Suppressor macrophage treated with lipopolysaccharide for 1 hour (primary cell): ENCODE measurements at regions not wholly inside any gene's neighbourhood (a gene's known extent, or its start where the extent isn't known, plus 50 kb on each side); places are given as distances from the start of the nearest gene placed in this dataset.
A peak's percentile ranks its signal among the peaks of the same experiment; 100 is the strongest.
"Not testable (repeated sequence)": the region's sequence is repeated elsewhere in the genome, so short reads cannot be mapped to it uniquely, and the experiment has no call there.

Source experiments
- DNase-seq, 3 donors: peaks; one replicate each; pipeline ENCODE4 v3.0.0-alpha.2; 2020 to 2022

DNA sequence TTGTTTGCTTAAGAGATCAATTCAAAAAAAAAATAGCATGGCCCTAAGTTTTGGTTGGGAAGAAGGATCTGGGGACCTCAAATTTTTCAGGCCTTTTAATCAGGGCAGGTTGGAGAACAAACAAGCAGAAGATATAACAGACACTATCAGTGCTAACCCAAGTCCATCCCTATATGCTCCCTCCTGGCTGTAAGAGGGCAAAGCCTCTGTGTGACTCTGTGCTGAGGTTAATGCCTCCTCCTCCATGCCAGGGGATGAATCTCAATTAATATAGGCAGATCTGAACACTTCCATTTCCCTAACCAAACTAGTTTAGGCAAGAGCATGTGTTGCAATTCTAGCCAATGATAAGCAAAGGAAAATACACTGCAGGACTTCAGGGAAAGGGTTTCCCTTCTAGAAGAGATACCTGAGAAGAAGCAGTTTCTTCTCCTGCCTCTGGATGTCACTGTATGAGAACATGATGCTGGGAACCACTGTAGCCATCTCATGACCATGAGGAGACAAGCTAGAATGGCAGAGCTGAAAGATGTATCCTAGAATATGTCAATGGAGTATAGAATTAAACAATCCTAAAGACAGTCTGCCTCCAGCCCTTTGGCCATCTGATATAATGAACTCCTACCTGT is 76.0 kb downstream of the CHD9NB start:
- peak; percentile 12 to 23 (median 22) for DNase-seq

DNA sequence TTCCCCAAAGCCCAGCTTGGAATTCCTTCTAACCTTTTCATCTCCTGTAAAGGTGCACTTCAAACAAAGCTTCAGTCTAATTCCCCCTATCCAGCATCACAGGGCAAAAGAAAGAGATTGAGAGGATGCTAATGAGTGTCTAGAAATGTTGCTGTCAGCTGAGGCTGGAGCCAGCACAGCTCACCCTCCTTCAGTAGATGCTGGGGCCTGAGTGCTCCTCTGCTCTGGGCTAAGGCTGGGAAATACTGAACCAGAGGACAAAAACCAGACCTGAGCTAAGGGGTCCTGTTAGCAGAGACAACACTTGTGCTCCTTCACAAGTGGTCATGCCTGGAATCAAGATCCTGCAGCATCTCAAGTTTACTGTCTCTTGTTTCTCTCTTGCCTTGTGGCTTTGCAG is 85.0 kb downstream of the CHD9NB start:
- no peak for DNase-seq

DNA sequence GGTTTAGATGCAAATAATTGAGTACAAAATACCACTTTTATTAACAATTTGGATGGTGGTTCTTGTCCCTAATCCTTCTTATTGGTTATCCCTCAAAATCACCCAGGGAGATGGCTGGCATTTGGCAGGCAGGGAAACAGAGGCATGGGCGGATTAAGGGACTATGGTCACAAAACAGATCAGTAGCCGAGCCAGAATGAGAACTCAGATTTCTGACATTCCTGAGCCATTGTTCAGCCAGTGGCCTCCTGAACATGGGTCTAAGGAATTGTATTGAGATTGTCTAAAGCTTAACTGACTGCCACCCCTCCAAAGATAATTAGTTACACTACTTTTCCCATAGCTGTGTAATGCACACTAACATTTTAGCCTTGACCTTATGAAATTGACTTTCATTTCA is 88.4 kb downstream of the CHD9NB start:
- DNase-seq, result no peak

DNA sequence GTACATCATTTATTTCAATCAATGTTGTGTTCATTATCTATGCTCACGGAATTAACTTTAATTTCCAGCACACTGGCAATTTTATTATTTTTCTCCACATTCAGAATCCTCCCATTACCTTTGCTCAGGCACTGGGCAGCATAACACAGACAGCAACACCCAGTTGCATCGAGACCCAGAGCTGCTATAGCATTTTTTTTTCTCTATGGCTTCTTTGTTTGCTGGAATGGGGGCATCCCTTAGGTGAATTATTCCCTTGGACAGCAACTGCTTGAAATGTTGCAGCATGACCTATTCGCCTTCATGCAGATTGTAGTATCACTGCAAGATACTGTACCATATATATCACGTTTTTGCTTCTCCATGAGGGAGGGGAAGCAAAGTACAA is 88.8 kb downstream of the CHD9NB start:
- DNase-seq, result no peak

DNA sequence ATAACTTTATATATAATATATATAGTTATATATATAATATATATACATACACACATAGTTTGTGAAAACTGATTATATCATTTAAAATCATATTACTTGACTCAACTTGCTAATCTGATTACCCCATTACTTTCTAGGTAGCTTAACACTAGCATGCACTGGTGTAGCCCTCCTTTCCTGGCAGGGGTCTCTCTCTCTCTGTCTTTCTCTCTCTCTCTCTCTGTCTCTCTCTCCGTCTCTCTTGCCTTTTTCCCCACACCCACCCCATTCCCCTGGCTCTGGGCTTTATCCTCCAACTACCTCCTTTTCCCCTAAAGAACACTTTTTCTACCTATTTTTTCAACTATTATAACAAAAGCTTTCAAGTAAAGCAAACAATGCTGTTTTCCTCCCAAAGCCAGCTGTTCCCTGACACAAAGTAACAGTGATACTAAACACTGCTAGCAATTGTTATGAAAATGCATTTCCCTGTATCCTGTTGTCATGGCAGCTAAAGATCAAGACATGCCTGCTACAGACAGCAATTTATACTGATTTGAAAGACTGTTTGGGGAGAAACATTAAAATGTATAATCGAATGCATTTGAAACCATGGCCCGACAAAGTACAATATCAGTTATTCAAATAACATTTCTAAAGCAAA is 89.4 kb downstream of the CHD9NB start:
- no peak for DNase-seq

DNA sequence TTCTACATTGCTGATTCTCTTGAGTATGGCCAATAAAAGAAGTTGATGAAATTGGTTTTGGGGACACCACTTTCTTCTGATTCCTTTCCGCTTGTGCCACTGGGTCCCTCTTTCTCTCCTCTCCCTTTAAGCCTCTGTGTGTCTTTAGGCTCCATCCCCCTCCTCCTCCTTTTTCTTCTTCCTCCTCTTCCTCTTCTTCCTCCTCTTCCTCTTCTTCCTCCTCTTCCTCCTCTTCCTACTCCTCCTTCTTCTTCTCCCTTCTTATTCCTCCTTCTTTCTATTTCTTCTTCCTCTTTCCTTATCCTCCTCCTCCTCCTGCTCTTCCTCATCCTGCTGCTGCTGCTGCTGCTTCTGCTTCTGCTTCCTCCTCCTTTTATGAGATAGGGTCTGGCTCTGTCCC is 93.7 kb downstream of the CHD9NB start:
- DNase-seq, result no peak

DNA sequence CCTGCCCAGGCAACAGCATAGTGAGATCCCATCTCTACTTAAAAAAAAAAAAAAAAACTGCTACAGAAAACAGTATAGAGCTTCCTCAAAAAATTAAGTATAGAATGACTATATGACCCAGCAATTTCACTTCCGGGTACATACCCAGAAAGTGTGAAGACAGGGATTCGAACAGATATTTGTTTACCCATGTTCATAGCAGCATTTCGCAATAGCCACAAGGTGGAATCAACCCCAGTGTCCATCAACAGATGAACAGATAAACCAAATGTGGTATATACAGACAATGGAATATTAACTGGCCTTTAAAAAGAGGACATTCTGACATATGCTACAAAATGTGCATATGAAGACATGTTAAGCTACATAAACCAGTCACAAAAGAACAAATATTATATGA is 95.5 kb downstream of the CHD9NB start:
- no peak for DNase-seq

DNA sequence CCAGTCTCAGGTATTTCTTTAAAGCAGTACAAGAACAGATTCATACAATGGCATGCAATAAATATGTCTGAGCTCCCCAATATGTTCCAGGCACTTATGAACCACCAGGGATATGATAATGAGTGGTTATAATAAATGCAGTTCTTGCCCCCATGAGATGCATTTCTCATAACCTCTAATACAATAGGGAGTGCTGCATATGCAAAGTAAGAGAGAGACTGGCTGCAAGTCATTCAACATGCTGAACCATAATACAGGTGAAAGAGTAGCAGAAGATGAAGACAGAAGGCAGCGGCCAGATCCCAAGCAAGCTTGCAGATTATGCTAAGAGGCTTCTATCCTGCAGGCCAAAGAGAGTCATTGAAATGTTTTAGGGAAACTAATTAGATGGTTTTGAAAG is 96.7 kb downstream of the CHD9NB start:
- DNase-seq, result no peak

DNA sequence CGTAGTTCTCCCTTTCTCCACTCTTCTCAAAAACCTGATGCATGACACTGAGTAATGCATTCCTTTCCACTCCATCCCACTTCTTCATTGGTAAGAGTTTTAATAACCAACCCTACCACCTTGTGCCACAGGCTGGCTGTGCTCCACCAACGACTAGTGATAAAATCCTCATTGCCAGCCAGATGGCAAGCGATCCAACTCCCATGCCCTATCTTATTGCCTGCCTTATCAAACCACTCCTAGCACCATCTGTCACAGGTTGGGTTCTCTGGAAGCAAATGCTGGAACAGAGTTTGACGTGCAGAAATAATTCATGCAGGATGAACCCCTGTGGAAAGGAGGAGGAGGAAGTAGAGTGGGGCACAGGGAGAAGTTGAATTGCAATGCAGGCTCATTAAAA is 99.5 kb downstream of the CHD9NB start:
- DNase-seq, result no peak

DNA sequence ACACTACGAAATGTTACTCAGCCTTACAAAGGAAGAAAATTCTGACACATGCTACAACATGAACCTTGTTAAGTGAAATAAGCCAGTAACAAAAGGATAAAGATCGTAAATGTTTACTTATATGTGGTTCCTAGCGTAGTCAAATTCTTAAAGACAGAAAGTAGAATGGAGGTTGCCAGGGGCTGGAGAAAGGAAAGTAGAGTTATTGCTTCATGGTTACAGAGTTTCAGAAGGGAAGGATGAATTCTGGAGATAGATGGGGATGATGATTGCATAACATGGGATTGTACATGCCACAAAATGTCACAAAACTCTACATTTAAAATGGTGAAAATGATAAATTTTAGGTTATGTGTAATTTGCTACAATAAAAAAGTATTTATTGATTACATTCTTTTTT is 103.8 kb downstream of the CHD9NB start:
- DNase-seq, result no peak

DNA sequence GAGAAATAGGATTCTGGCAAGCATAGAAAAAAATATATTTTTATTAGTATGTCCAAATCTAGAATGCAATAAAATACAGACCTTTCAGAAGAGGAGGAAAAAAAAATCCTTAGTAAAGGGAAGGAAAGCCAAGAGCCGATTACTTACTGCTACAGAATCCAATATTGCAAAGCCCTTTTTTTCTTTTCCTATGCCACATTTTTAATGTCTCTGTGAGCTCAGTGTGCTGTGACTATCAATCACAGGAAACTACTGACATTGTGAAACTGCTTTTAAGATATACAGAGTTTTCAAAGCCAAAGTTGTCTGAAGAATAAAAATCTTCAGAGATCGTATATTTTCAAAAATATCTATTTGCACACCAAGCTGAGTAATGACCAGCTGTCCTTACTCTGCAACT is 120.4 kb downstream of the CHD9NB start:
- DNase-seq, result no peak

DNA sequence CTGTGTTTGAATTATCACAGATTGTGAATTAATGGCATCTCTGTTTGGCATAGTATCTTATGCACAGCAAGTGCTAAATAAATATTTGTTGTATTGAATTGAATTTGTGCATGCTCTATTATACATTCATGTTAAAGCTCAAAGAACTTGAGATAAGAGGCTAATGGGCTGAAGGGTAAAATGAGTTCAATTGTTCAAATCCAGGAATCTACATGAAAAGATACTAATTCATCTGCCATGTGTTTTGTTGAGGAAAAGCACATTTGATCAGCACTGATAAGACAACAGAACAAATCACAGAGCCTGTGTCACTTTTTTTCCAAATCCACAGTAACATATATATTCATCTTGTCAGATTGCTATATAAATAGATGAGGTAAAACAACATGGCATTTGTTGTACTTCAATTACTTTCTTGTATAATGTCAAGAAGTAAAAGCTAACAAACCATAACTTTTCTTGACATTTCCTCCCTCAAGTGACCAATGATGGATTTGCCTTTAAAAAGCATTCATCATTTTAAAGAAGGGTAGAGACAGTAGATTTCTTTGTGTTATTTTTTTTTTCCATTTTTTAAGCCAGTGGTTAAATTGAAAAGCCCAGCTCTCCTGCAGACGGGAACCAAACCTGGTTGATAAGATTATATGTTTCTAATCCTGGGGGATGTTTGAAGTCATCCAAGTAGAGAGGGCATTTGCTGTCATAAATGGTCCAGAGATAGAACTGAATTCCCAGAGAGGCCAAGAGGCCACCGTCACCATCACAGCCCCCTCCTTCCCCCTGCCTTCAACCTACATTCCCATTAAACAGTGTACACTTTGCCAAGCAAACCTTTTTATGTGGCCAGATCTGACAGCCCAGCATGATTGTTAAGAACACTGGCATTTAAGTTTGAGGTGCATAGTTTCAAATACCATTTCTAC is 123.0 kb downstream of the CHD9NB start:
- DNase-seq, result no peak

DNA sequence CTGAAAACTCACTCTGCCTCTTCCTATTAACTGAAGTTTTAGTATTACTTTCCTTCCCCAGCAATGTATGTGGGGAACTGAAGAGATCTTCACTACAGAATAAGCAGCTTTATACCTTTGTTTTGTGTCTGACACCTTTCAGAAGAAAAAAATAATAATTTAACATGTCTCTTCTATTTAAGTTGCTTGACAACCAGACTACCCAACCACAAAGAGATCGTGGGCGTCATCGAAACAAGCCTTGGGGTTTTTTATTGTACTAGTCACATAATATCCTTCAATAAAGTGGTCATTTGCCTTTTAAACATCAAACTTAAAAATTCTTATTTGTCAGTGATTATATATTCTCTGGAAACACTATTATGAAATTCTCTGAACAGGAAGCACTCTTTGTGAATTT is 123.7 kb downstream of the CHD9NB start:
- no peak for DNase-seq

DNA sequence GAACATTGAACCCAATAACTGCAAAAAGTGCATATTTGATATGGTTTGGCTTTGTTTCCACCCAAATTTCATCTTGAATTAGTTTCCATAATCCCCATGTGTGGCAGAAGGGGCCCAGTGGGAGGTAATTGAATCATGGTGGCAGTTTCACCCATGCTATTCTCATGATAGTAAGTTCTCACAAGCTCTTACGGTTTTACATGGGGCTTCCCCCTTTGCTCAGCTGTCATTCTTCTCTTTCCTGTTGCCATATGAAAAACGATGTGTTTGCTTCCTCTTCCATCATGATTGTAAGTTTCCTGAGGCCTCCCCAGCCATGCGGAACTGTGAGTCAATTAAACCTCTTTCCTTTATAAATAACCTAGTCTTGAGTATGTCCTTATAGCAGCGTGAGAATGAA is 127.6 kb downstream of the CHD9NB start:
- no peak for DNase-seq

DNA sequence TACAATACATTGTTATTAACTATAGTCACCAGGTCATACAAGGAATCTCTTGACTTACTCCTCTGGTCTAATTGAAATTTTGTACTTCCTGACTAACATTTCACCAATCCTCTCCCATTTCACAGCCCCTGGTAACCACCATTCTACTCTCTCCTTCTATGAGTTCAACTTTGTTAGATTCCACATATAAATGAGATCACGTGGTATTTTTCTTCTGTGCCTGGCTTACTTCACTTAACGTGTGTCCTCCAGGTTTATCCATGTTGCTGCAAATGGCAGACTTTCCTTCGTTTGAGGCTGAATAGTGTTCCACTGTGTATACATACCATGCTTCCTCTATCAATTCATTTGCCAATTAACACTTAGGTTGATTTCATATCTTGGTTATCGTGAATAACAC is 128.5 kb downstream of the CHD9NB start:
- no peak for DNase-seq

DNA sequence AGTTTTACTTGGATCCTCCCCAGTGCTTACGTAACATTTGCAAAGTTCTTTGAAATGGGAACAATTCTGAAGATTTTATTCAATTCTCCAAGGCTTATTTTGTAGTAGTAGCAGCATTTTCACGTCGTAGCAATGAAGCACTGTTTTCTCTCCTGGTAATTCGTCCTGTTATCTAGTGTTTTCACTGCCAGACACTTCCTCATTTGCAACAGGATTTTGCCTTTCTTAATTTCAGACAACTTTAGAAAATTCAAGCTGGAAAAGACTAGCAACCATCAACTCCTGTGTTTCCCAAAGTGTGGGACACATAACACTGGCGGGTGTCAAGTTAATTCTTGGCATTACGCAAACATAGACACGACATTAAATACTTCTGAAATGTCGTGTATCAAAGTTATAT is 131.6 kb downstream of the CHD9NB start:
- no peak for DNase-seq

DNA sequence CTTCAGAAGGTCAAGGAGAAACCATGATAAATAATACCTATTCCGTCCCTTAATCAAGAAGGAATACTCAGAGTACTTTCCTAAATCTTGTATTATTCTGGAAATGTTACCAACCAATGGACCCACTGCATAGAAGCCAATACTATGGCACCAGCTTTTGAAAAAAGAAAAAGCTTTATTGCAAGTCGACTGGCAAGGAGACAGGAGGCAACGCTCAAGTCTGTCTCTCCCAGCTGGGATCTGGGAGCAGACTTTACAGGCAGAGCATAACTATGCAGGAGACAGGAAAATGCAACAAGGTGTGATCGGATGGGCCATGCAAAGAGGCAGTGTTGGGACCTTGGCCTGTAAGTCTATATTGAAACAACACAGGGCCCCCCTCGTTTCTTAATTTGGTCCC is 132.4 kb downstream of the CHD9NB start:
- no peak for DNase-seq

DNA sequence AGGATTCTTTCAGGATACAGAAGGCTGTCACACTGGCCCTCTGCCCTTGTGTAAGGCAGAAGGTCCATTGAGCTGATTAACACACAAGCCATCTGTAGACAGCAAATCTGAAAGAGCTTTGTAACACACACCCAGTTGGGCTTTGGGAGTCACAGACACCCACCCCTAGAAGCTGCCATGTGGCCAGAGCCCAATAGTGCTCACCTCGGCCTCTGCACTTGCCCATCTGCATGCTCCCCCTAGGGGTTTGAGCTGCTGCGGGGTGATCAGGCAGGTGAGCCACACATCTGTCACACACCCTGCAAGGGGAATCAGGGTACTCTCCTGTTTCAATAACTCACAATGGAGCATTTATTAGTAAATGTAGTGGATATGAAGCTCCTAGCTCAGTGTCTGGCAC is 138.3 kb downstream of the CHD9NB start:
- DNase-seq, result no peak

DNA sequence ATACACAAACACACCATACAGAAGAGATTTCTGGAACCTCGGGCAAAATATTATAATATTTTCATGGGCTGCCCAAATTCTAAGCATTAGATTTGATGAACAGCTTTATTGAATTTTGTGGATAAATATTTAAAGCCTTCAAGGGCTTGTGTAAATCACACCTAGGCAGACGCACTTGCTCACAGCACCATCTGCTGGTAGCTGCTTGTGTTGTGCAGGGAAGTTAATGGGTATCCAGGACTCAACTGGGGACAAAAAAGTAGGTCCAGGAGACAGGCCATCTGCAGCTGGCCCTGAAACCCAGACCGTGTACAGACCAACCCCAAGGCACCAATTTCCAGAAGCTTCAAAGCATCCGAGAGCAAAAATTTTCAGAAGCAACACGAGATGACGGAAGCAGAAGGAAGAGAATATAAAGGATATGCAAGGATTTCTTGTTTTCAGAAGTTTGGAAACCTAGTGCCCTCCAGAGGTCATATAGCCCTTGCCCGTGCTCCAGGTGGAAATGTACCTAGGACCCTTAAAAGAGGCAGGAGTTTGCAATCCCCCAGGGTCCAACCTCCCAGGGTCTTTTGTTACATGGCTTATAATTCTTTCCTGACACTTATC is 140.0 kb downstream of the CHD9NB start:
- DNase-seq, result peak; percentile 53 to 62 (median 61)

DNA sequence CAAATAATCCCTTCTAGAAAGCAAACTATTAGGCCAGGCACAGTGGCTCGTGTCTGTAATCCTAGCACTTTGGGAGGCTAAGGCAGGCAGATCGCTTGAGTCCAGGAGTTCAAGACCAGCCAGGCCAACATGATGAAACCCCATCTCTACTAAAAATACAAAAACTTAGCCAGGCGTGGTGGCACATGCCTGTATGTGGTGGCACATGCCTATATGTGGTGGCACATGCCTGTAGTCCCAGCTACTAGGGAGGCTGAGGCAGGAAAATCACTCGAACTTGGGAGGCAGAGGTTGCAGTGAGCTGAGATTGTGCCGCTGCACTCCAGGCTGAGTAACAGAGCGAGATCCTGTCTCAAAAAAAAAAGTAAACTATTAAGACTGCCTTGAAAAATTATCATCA is 144.6 kb downstream of the CHD9NB start:
- not testable (repeated sequence) for DNase-seq

DNA sequence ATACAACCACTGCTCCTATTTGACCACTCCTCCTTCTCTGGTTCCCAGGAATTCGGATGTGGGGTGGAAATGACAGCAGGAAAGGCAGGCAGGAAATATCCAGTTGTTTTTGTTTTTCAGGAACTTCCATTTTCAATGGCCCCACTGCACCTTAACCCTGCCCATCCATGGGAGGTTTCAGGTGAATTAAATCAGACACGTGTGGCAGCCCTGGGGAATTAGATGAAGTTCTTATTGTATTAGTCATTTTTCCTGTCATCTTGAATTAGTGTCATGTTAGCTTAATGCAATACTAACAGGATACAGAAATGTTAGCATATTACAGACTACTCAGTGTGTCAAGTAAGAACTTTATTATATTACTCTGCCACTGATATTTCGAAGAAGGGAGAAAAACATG is 146.4 kb downstream of the CHD9NB start:
- DNase-seq, result no peak

DNA sequence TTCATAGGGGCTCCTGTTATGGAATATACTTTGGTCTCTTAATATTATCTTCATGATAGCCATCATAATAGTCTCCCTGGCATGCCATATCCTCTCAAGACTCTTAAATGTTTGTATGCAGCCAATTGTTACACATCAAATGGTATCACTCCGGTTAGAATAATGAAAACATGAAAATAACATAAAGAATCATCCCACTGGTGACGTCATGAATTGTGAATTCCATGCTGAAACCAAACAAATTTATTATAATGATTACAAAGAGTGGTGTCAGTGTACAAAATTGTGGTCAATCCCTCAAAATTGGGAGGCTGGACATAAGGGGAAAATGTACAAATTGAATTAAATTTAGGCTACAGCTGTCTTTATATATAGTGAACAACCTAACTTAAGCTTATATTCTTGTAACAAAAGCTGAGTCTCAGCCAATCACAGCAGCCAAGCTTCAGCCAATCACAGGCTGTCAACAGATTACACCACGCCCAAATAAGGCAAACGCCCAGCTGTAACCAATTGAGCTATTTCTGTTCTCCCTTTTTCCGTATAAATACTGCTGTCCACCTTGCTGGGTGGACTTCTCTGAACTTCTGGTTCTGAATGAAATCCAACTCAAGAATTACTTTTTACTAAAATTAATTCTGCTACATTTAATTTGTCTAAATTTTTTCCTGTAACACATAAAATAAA is 156.1 kb downstream of the CHD9NB start:
- DNase-seq, result no peak

DNA sequence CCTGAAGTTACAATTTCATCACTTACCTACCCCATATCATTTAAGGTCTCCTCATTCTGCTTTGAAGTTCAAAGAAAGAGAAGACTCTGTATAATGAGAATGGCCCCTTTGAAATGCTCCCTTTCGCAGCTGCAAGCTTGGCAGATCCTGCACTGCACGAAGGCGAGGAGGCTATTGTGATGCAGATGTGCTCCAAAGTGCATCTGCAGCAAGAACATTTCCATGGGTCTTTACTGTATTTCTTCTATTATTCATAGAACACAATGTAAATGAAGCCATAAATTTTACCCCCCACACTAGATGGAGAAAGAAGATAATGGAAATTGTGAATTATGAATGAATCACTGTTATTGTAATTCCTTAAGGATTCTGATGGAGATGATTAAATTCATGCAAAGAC is 178.7 kb downstream of the CHD9NB start:
- DNase-seq, result no peak
